HCT116 (cell line): ENCODE measurements at regions not wholly inside any gene's neighbourhood (a gene's known extent, or its start where the extent isn't known, plus 50 kb on each side); places are given as distances from the start of the nearest gene placed in this dataset.

Source experiments
- ATAC-seq: fragments of 200-7000 bp; cut with Tn5 transposase; 2 replicates; pipeline ENCODE4 v1.9.1; 2020; ENCODE audit warnings: mild to moderate bottlenecking, moderate library complexity
- BruUV-seq: library from RNA; stranded (reverse); fragments of 400-500 nt; replicated peaks from 2 replicates; lab custom pipeline; 2021; lab: Mats Ljungman, UMichigan
- CTCF ChIA-PET: fragments of 300-600 bp; sonication (Branson Sonifier 250); formaldehyde crosslinking; loops from one replicate; lab custom pipeline; 2021; ENCODE audit warnings: antibody characterized with exemption; lab: Charles Lee
- POLR2A ChIA-PET: fragments of 300-600, 350-600 bp; sonication (Branson Sonifier 250); formaldehyde crosslinking; loops from one replicate; lab custom pipeline; 2021; ENCODE audit warnings: antibody characterized with exemption; lab: Charles Lee
- RAD21 ChIA-PET, 2 experiments: fragments of 300-600 bp; sonication (Branson Sonifier 250); formaldehyde crosslinking; loops; one replicate each; lab custom pipeline; 2023; ENCODE audit warnings: low total read pairs in 2 of 2; ENCODE audit not compliant: uncharacterized antibody in 2 of 2, unreplicated experiment in 2 of 2, low non-redundant PET in 1 of 2; lab: Charles Lee
- DNase-seq: peaks from one replicate; pipeline ENCODE4 v3.0.0-alpha.2; 2010; ENCODE audit warnings: low read depth, low spot score
- H2AFZ ChIP-seq: fragments of 200-600 bp; shearing (Covaris generic), sonication (generic); 2 replicates; pipeline ENCODE4 v1.6.1; 2017; ENCODE audit warnings: low read depth, mixed run types, mixed read lengths, antibody characterized with exemption, low read length; ENCODE audit not compliant: poor library complexity, severe bottlenecking
- H3K27ac ChIP-seq: 2 replicates; pipeline ENCODE4 v1.5.1; 2012; ENCODE audit warnings: low read depth, low read length
- H3K27me3 ChIP-seq: fragments of 200-600 bp; sonication (generic); 2 replicates; pipeline ENCODE4 v1.6.1; 2016; ENCODE audit warnings: mixed run types, low read length, mixed read lengths; ENCODE audit not compliant: insufficient read depth
- H3K36me3 ChIP-seq, 2 experiments: fragments of 200-500 bp in 1 of 2; fragments of 200-600 bp in 1 of 2; sonication (Bioruptor generic) in 1 of 2; sonication (generic) in 1 of 2; 2 replicates each; pipeline versions ENCODE4 v1.5.1 to v1.6.1; 2014 to 2016; ENCODE audit warnings: low read length in 2 of 2, inconsistent platforms in 1 of 2, mixed read lengths in 1 of 2, mixed run types in 1 of 2; ENCODE audit not compliant: insufficient read depth in 2 of 2, control insufficient read depth in 1 of 2
- H3K4me1 ChIP-seq, 2 experiments: fragments of 200-600 bp in 1 of 2; sonication (generic) in 1 of 2; 2 replicates each; pipeline versions ENCODE4 v1.5.1 to v1.6.1; 2012 to 2017; ENCODE audit warnings: low read length in 2 of 2, inconsistent platforms in 1 of 2, mild to moderate bottlenecking in 1 of 2, mixed read lengths in 1 of 2, mixed run types in 1 of 2, moderate library complexity in 1 of 2; ENCODE audit not compliant: insufficient read depth in 2 of 2, control insufficient read depth in 1 of 2
- H3K4me2 ChIP-seq: fragments of 200-600 bp; sonication (generic); 2 replicates; pipeline ENCODE4 v1.6.1; 2017; ENCODE audit warnings: mixed run types, low read length, mixed read lengths
- H3K4me3 ChIP-seq, 2 experiments: fragments of 200-600 bp in 1 of 2; sonication (generic) in 1 of 2; replicated peaks in 1 of 2; 2 replicates each; pipeline ENCODE4 v1.5.1; 2011 to 2016; ENCODE audit warnings: low read length in 2 of 2, control low read depth in 1 of 2, low read depth in 1 of 2, mild to moderate bottlenecking in 1 of 2, mixed read lengths in 1 of 2, mixed run types in 1 of 2
- H3K79me2 ChIP-seq: fragments of 200-600 bp; sonication (generic); 2 replicates; pipeline ENCODE4 v1.6.1; 2017; ENCODE audit warnings: mild to moderate bottlenecking, mixed run types, low read length, moderate library complexity, mixed read lengths; ENCODE audit not compliant: insufficient read depth
- H3K9ac ChIP-seq: fragments of 200-600 bp; sonication (generic); 2 replicates; pipeline ENCODE4 v1.6.1; 2016; ENCODE audit warnings: low read length, mixed read lengths
- H3K9me2 ChIP-seq: fragments of 200-600 bp; sonication (generic), shearing (Covaris generic); 2 replicates; pipeline ENCODE4 v1.6.1; 2017; ENCODE audit warnings: mixed run types, mild to moderate bottlenecking, moderate library complexity; ENCODE audit not compliant: insufficient read depth
- H3K9me3 ChIP-seq, 2 experiments: fragments of 200-500 bp in 1 of 2; fragments of 200-600 bp in 1 of 2; sonication (Bioruptor generic) in 1 of 2; sonication (generic) in 1 of 2; 2 replicates each; pipeline ENCODE4 v1.6.1; 2014 to 2017; ENCODE audit warnings: low read length in 2 of 2, mixed read lengths in 2 of 2, inconsistent platforms in 1 of 2, low read depth in 1 of 2, mild to moderate bottlenecking in 1 of 2, mixed run types in 1 of 2, moderate library complexity in 1 of 2; ENCODE audit not compliant: control insufficient read depth in 1 of 2, insufficient read depth in 1 of 2
- H4K20me1 ChIP-seq: fragments of 200-600 bp; sonication (generic), shearing (Covaris generic); 2 replicates; pipeline ENCODE4 v1.6.1; 2017; ENCODE audit warnings: mixed run types, mild to moderate bottlenecking, moderate library complexity; ENCODE audit not compliant: insufficient read depth
- CEBPB ChIP-seq: IDR thresholded peaks from 2 replicates; pipeline ENCODE4 v1.6.1; 2012; ENCODE audit warnings: low read depth
- EGR1 ChIP-seq: IDR thresholded peaks from 2 replicates; pipeline ENCODE4 v1.6.1; 2012; ENCODE audit warnings: low read depth
- POLR2A ChIP-seq: IDR thresholded peaks from 2 replicates; pipeline ENCODE4 v1.7.0; 2011; ENCODE audit warnings: borderline replicate concordance; ENCODE audit not compliant: insufficient read depth, insufficient read length; ENCODE audit errors: extremely low read depth
- RAD21 ChIP-seq: IDR thresholded peaks from 2 replicates; pipeline ENCODE4 v1.6.1; 2012; ENCODE audit warnings: low read depth, mild to moderate bottlenecking
- SIN3A ChIP-seq: IDR thresholded peaks from 2 replicates; pipeline ENCODE4 v1.6.1; 2012; ENCODE audit warnings: low read depth
- SP1 ChIP-seq: IDR thresholded peaks from 2 replicates; pipeline ENCODE4 v1.6.1; 2012; ENCODE audit warnings: low read depth
- SRF ChIP-seq: IDR thresholded peaks from 2 replicates; pipeline ENCODE4 v1.6.1; 2012; ENCODE audit warnings: low read depth
- YY1 ChIP-seq: IDR thresholded peaks from 2 replicates; pipeline ENCODE4 v1.6.1; 2011; ENCODE audit warnings: low read length, low read depth, moderate library complexity, mild to moderate bottlenecking; ENCODE audit not compliant: insufficient replicate concordance; ENCODE audit errors: extremely low read depth
- ZFX ChIP-seq: fragments of 450-650 bp; IDR thresholded peaks from 2 replicates; pipeline ENCODE4 v1.6.1; 2017
- intact Hi-C: fragments of 100-400 bp; cut with micrococcal nuclease; formaldehyde crosslinking; loops from 2 replicates; pipeline ENCODE4 v1.10.0; 2022
- TF ChIP-seq, protein P1 (sequence below): IDR thresholded peaks from 2 replicates; pipeline ENCODE4 v1.6.1; 2012

DNA sequence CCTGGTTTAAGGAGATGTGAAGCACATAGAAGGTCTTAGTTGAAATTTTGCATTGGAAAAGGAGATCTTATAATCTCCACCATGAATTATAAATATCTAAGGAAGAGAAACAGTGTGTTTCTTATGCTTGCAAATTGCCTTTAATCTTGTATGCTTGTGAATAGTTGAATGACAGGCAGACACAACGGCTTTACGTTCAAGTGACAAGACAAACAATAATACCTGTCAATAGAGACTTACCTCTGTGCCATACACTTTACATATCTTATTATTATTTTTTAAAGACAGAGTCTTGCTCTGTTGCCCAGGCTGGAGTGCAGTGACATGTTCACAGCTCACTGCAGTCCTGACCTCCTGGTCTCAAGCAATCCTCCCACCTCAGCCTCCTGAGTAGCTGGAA is 113.7 kb downstream of the QPCT start:
- Histone ChIP-seq H3K27ac (no peak overlapping the region), H3K36me3 (no peaks in the 10 kb centered on the region), H3K9me2 (no peaks in the 10 kb centered on the region), H3K27me3 (no peaks in the 10 kb centered on the region), H3K4me3 (no peak overlapping the region), H2AFZ (no peak overlapping the region), H3K4me2 (no peak overlapping the region), H3K9me3 (no peaks in the 10 kb centered on the region), H4K20me1 (no peaks in the 10 kb centered on the region), H3K4me1 (no peaks in the 10 kb centered on the region), H3K9ac (no peak overlapping the region), H3K79me2 (no peaks in the 10 kb centered on the region)
- TF ChIP-seq SRF = no peak
- ATAC-seq = no peak
- intact Hi-C loops = no loop called here
- ChIA-PET POLR2A (no interaction called here), CTCF (no interaction called here), RAD21 (no interaction called here)
- DNase-seq = no peak
- BruUV-seq = no TSS peak

DNA sequence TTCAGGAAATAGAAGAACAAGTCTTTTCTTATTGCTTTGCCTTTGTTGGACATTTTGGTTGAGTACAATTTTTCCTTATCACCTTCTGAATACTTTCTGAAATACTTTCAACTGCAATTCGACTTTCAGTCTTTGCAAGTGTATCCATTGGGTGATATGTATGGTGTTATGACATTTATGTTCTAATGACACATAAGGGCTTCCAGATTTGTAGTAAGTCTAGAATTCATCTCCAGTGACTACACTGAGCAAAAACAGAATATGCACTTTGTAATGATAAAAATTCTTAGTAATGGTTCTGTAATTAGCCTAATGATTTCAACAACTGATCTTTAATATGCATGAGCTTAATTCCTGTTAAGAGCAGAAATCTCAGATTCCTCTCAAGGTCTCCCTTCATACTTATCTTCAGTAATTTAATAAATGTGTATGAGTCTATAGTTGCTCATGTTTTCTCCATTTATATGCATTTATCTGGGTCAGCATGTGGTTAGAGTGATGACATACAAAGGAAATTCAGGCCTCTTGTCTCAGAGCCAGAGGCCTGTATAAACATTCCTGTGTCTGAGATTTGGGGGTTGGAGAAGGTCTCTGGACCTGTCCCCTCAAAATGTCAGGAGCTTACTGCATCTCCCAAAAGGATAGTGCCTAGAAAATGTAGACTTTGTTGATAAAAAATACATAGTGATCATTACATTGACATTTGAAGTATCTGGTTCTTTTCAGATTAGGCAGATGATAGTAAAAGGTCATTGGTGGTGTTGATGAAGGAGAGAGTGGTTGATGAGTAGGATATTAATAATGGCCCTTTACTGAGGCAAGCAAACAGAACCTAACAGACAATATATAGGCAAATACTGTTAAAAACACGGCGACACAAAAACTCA is 114.9 kb downstream of the QPCT start:
- Histone ChIP-seq H3K4me2 (no peak overlapping the region), H3K27me3 (no peaks in the 10 kb centered on the region)
- intact Hi-C loops = no loop called here

More for the DNA sequence above, 114.9 kb downstream of the QPCT start:
- ChIA-PET CTCF (no interaction called here), POLR2A (no interaction called here), RAD21 (no interaction called here)
- no TSS peak for BruUV-seq
- Histone ChIP-seq H3K9me3 (no peaks in the 10 kb centered on the region), H2AFZ (no peak overlapping the region), H4K20me1 (no peaks in the 10 kb centered on the region), H3K79me2 (no peaks in the 10 kb centered on the region), H3K27ac (no peak overlapping the region), H3K9me2 (no peaks in the 10 kb centered on the region), H3K36me3 (no peaks in the 10 kb centered on the region), H3K9ac (no peak overlapping the region), H3K4me1 (no peaks in the 10 kb centered on the region), H3K4me3 (no peak overlapping the region)
- ATAC-seq (no peak), DNase-seq (no peak)
- TF ChIP-seq YY1 (no peak), CEBPB (no peak), POLR2A (no peak), SP1 (no peak), RAD21 (no peak), EGR1 (no peak), SIN3A (no peak), ZFX (no peak), SRF (no peak)
- TF ChIP-seq, protein P1, sequence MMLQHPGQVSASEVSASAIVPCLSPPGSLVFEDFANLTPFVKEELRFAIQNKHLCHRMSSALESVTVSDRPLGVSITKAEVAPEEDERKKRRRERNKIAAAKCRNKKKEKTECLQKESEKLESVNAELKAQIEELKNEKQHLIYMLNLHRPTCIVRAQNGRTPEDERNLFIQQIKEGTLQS = no peak
- TF ChIP-seq, all 23 proteins: peak for 0
